B cell (primary cell): ENCODE measurements at regions not wholly inside any gene's neighbourhood (a gene's known extent, or its start where the extent isn't known, plus 50 kb on each side); places are given as distances from the start of the nearest gene placed in this dataset.

Experiments
- ATAC-seq: fragments of 200-7000 bp; cut with Tn5 transposase; one replicate; pipeline ENCODE4 v1.10.0; 2021; ENCODE audit warnings: low read depth, mild to moderate bottlenecking, moderate number of reproducible peaks, moderate library complexity
- CTCF ChIA-PET: fragments of 350-600 bp; sonication (Branson Sonifier 250); formaldehyde crosslinking; loops from one replicate; lab custom pipeline; 2021; ENCODE audit warnings: antibody characterized with exemption, inconsistent platforms; lab: Charles Lee
- POLR2A ChIA-PET: fragments of 350-600 bp; sonication (Branson Sonifier 250); formaldehyde crosslinking; loops from one replicate; lab custom pipeline; 2021; ENCODE audit warnings: antibody characterized with exemption; lab: Charles Lee
- DNase-seq: peaks from one replicate; pipeline ENCODE4 v3.0.0; 2013
- H2AFZ ChIP-seq: 2 replicates; pipeline ENCODE4 v1.6.1; 2012; ENCODE audit warnings: mild to moderate bottlenecking, low read depth, low read length; ENCODE audit not compliant: insufficient read depth, poor library complexity, severe bottlenecking
- H3K27ac ChIP-seq, 2 donors: 1 replicate in 1 of 2; 2 replicates in 1 of 2; pipeline ENCODE4 v1.5.1; 2012 to 2013; ENCODE audit warnings: low read length in 2 of 2, mild to moderate bottlenecking in 2 of 2, moderate library complexity in 1 of 2
- H3K27me3 ChIP-seq, 4 experiments: fragments of 200-600 bp in 1 of 4; sonication (generic) in 1 of 4; replicated peaks in 1 of 4; 1 replicate in 2 of 4; 2 replicates in 2 of 4; pipeline versions ENCODE4 v1.6.1 to v1.7.0; 2013 to 2016; ENCODE audit warnings: low read length in 3 of 4, mild to moderate bottlenecking in 2 of 4, mixed read lengths in 1 of 4, moderate library complexity in 1 of 4; ENCODE audit not compliant: insufficient read depth in 4 of 4, control insufficient read depth in 3 of 4; ENCODE audit errors: control extremely low read depth in 1 of 4
- H3K36me3 ChIP-seq, 2 experiments: replicated peaks in 1 of 2; 1 replicate in 1 of 2; 2 replicates in 1 of 2; pipeline versions ENCODE4 v1.6.1 to v1.7.1; 2013; ENCODE audit warnings: low read length in 1 of 2; ENCODE audit not compliant: insufficient read depth in 2 of 2, control insufficient read depth in 1 of 2; ENCODE audit errors: control extremely low read depth in 1 of 2, extremely low read depth in 1 of 2
- H3K4me1 ChIP-seq, 2 donors: fragments of 200-600 bp in 1 of 2; sonication (generic) in 1 of 2; 1 replicate in 1 of 2; 2 replicates in 1 of 2; pipeline versions ENCODE4 v1.5.1 to v1.6.1; 2013 to 2017; ENCODE audit warnings: low read length in 2 of 2; ENCODE audit not compliant: control insufficient read depth in 2 of 2, insufficient read depth in 2 of 2
- H3K4me2 ChIP-seq: replicated peaks from 2 replicates; pipeline ENCODE3; 2012; ENCODE audit warnings: mild to moderate bottlenecking, low read depth, low read length; ENCODE audit not compliant: poor library complexity, severe bottlenecking
- H3K4me3 ChIP-seq, 5 experiments: fragments of 200-600 bp in 1 of 5; sonication (generic) in 1 of 5; 1 replicate in 3 of 5; 2 replicates in 2 of 5; pipeline versions ENCODE4 v1.5.1 to v1.7.0; 2011 to 2016; ENCODE audit warnings: low read length in 4 of 5, mild to moderate bottlenecking in 4 of 5, low read depth in 2 of 5, control low read depth in 1 of 5, moderate library complexity in 1 of 5; ENCODE audit not compliant: insufficient read depth in 1 of 5; ENCODE audit errors: control extremely low read depth in 1 of 5, extremely low read depth in 1 of 5
- H3K79me2 ChIP-seq: fragments of 200-600 bp; sonication (generic); one replicate; pipeline ENCODE4 v1.6.0; 2016; ENCODE audit warnings: low read length; ENCODE audit not compliant: control insufficient read depth, insufficient read depth
- H3K9ac ChIP-seq: fragments of 200-600 bp; sonication (generic); 2 replicates; pipeline ENCODE4 v1.6.1; 2017; ENCODE audit warnings: mild to moderate bottlenecking, low read length, moderate library complexity
- H3K9me3 ChIP-seq, 3 donors: one replicate each; pipeline versions ENCODE4 v1.6.1 to v1.7.1; 2013; ENCODE audit warnings: low read length in 2 of 3; ENCODE audit not compliant: control insufficient read depth in 2 of 3, insufficient read depth in 1 of 3; ENCODE audit errors: control extremely low read depth in 1 of 3
- H4K20me1 ChIP-seq: 2 replicates; pipeline ENCODE4 v1.6.0; 2012; ENCODE audit warnings: mild to moderate bottlenecking, low read length; ENCODE audit not compliant: insufficient read depth, control insufficient read depth, poor library complexity, severe bottlenecking
- H3K27ac Mint-ChIP-seq: one replicate; pipeline ENCODE4 v1.8.0; 2021; ENCODE audit warnings: mixed read lengths
- H3K27me3 Mint-ChIP-seq: one replicate; pipeline ENCODE4 v1.8.0; 2021; ENCODE audit warnings: mixed read lengths
- H3K4me1 Mint-ChIP-seq: one replicate; pipeline ENCODE4 v1.8.0; 2021; ENCODE audit warnings: mixed read lengths
- H3K4me3 Mint-ChIP-seq: one replicate; pipeline ENCODE4 v1.8.0; 2021; ENCODE audit warnings: mixed read lengths
- H3K9me3 Mint-ChIP-seq: one replicate; pipeline ENCODE4 v1.8.0; 2022; ENCODE audit warnings: mixed read lengths; ENCODE audit not compliant: insufficient read depth
- CTCF ChIP-seq: fragments of 200-600 bp; IDR thresholded peaks from one replicate; pipeline ENCODE4 v1.8.0; 2022; ENCODE audit warnings: antibody characterized with exemption, mild to moderate bottlenecking
- EZH2 ChIP-seq: IDR thresholded peaks from 2 replicates; pipeline ENCODE4 v1.6.1; 2012; ENCODE audit warnings: borderline replicate concordance, low read depth, mild to moderate bottlenecking, moderate library complexity, low read length; ENCODE audit not compliant: insufficient read depth, poor library complexity, severe bottlenecking
- WGBS: methylation state at CpG from one replicate; pipeline ENCODE4 v1.1.5; 2013; ENCODE audit warnings: missing lambda C conversion rate; ENCODE audit not compliant: insufficient coverage; 5-methylcytosine and 5-hydroxymethylcytosine counted together
- intact Hi-C: fragments of 100-400 bp; cut with micrococcal nuclease; formaldehyde crosslinking; loops from one replicate; pipeline ENCODE4 v1.10.0; 2022

DNA sequence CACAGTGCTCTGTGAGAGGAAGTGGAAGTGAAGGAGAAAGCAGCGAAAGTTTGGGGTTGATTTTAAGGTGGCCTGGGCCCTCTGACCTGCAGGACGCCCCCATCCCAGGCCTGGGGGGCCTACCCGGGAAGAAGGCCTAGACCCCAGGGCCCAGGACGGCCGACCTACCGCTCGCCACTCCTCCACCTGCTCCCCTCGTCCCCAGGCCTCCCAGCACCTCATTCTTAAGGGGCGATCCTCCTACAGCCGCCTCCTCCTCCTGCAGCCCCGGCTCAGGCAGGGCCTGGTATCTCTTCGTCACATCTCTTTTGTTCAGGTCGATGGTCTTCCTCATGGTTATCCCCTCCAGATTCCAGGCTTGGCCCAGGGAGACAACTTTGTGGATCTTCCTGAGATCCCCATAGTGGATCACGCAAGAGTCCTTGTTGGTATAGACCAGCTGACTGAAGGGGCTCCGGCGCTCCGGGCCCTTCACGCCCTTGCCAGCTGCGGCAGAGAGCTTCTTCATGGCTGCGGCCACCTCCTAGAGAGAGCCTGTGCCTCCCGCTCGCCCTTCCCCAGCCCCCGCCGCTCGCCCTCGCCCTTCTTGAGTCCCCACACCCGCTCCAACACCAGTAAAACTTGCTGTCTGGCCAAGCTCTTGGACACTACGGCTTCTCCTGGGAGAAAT is 117.5 kb downstream of the OR13A1 start:
- no peak overlapping the region for H3K4me2 ChIP-seq
- POLR2A ChIA-PET = no interaction called here
- no peak overlapping the region for H3K27ac Mint-ChIP-seq
- 90% methylated on average over 27 of the region's 28 CpGs for WGBS
- CTCF ChIA-PET = no interaction called here
- H3K27me3 Mint-ChIP-seq = no peaks in the 10 kb centered on the region
- no peaks in the 10 kb centered on the region for H3K79me2 ChIP-seq
- ATAC-seq = no peak
- H2AFZ ChIP-seq = no peak overlapping the region
- no peak overlapping the region for H3K4me3 ChIP-seq
- no peak for TF ChIP-seq CTCF
- no peak for TF ChIP-seq EZH2
- H3K27ac ChIP-seq = no peak overlapping the region
- H3K9me3 ChIP-seq = peaks cover 0 to 9% (median 0%) of the 10 kb centered on the region in 3 donors
- H3K36me3 ChIP-seq = no peaks in the 10 kb centered on the region
- no peak overlapping the region for H3K9ac ChIP-seq
- no peak overlapping the region for H3K4me3 Mint-ChIP-seq
- intact Hi-C loops = no loop called here
- no peaks in the 10 kb centered on the region for H3K9me3 Mint-ChIP-seq
- H3K4me1 ChIP-seq = no peaks in the 10 kb centered on the region
- no peaks in the 10 kb centered on the region for H4K20me1 ChIP-seq
- DNase-seq = no peak
- no peaks in the 10 kb centered on the region for H3K27me3 ChIP-seq
- H3K4me1 Mint-ChIP-seq = no peaks in the 10 kb centered on the region

DNA sequence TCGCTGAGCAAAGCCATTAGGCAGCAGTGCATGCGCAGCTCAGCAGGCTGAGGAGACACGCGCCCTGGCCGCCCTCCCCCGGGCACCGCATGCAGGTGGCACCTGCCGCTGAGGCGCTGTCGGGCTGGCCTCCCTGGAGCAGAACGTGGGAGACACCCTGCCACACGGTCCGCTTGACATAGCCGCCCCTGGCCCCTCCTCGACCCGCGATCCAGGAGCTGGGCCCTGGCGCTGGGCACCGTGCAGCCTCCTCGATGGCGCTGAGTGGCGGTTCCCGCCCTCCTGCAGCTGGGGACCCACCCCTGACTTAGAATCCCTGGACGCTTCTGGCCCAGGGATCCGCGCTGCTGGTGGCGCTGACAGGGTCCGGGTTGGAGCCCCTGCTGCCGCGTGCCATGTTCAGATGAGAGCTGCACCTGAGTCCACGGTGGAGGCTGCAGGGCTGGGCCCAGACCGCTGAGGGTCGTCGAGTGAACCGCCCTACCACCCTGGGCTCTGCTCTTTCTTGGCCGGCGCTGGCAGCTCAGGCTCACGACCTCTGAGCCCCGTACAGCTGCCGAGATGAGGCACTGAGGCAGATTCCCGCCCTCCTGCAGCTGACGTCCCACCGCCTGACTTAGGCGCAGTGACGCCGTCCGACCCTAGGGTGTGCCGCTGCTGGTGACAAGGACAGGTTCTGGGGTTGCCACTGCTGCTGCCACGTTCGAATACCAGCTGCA is 116.8 kb downstream of the OR13A1 start:
- Histone ChIP-seq H4K20me1 (no peaks in the 10 kb centered on the region), H3K36me3 (no peaks in the 10 kb centered on the region), H3K27ac (no peak overlapping the region), H2AFZ (no peak overlapping the region), H3K9me3 (peaks cover 0 to 9% (median 0%) of the 10 kb centered on the region in 3 donors), H3K4me1 (no peaks in the 10 kb centered on the region), H3K9ac (no peak overlapping the region), H3K27me3 (no peaks in the 10 kb centered on the region), H3K4me3 (no peak overlapping the region), H3K4me2 (no peak overlapping the region), H3K79me2 (no peaks in the 10 kb centered on the region)
- intact Hi-C loops = no loop called here
- no peaks in the 10 kb centered on the region for H3K27me3 Mint-ChIP-seq
- TF ChIP-seq EZH2 (no peak), CTCF (no peak)
- H3K4me1 Mint-ChIP-seq = no peaks in the 10 kb centered on the region
- ATAC-seq (no peak), DNase-seq (no peak)
- H3K4me3 Mint-ChIP-seq = no peak overlapping the region
- ChIA-PET CTCF (no interaction called here), POLR2A (no interaction called here)
- 89% methylated on average over 50 of the region's 50 CpGs for WGBS
- H3K9me3 Mint-ChIP-seq = no peaks in the 10 kb centered on the region
- H3K27ac Mint-ChIP-seq = no peak overlapping the region
